CD4-positive, alpha-beta T cell treated with Interleukin-17A for 1 hour (primary cell): ENCODE measurements at regions not wholly inside any gene's neighbourhood (a gene's known extent, or its start where the extent isn't known, plus 50 kb on each side); places are given as distances from the start of the nearest gene placed in this dataset.
"Not testable (repeated sequence)": the region's sequence is repeated elsewhere in the genome, so short reads cannot be mapped to it uniquely, and the experiment has no call there.

Experiments used
- DNase-seq: peaks from one replicate; pipeline ENCODE4 v3.0.0-alpha.2; 2020

GRCh38 chr14:53381895-53382294, 228.8 kb upstream of the DDHD1 start:
- no peak for DNase-seq

DNA sequence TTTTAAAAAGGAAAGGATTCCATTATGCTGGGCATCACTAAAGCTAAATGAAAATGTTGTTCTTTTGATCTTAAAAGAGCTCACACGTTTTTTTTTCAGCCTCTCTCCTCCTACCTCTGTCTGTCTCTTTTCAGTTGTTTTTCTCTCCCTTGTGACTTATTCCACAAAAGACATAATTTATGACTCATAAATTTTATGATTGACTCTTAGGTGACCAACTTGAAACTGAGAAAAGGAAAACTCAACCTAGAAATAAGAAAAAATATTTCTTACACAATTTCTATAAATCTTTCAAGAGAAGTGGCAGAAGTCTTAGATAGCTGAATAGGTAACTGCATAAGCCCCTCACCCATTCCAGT, 227.7 kb upstream of the DDHD1 start:
- no peak for DNase-seq

DNA sequence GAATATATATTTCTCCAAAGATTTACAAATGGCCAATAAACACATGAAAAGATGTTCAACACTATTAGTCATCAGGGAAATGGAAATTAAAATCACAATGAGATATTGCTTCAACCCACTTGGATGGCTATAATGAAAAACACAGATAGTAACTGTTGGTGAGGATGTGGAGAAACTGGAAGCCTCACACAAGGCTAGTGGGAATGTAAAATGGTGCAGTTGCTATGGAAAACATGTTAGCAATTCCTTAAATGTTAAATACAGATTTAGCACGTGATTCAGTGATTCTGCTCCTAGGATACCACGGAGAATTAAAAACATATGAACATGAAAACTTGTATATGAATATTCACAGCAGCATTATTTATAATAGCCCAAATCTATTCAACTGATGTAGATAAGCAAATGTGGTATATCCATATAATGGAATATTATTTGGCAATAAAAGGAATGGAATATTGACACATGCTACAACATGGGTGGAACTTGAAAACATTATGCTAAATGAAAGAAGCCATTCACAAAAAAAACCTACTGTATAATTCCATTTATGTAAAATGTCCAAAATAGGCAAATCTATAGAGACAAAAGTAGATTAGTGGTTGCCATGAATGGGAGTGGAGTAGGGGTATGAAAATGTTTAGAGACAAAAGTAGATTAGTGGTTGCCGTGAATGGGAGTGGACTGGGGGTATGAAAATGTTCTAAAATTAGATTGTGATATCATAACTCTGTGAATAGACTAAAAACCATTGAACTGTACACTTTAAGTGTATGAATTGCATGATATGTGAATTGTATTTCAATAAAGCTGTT, 227.1 kb upstream of the DDHD1 start:
- no peak for DNase-seq

DNA sequence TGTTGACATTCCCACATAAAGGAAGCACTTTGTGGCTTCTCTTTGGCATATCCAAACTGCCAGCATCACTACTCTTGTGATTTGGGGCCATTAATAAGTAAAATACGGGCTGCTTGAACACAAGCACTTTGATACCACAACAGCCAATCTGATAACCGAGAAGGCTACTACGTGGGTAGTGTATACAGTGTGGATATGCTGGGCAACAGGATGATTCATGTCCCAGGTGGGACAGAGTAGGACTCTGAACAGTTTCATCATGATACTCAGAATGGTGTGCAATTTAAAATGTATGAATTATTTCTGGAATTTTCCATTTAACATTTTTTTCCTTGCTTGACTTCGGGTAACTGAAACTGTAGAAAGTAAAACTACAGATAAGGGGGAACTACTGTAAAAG, 225.0 kb upstream of the DDHD1 start:
- DNase-seq = no peak

DNA sequence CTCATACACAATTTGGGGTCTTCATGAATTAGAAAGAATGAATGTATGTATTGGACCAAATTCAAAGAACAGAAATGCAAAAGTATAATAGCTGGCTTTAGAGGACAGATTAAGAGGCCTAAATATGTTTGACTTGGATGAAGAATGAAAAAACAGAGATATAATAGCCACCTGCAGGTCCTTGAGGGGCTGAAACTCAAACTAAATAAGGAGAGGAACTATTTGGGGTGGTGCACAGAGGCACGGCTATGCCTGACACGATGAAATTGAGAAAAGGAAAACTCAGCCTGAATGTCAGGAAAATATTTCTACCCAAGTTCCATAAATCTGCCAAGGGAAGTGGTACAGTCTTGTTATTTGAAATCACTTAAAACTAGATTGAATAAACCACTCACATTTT, 222.9 kb upstream of the DDHD1 start:
- no peak for DNase-seq

- no peak for DNase-seq
Measured at GRCh38 chr14:53375599-53375998, 222.5 kb upstream of the DDHD1 start.

GRCh38 chr14:53368711-53369201, 215.6 kb upstream of the DDHD1 start:
- DNase-seq = no peak

DNA sequence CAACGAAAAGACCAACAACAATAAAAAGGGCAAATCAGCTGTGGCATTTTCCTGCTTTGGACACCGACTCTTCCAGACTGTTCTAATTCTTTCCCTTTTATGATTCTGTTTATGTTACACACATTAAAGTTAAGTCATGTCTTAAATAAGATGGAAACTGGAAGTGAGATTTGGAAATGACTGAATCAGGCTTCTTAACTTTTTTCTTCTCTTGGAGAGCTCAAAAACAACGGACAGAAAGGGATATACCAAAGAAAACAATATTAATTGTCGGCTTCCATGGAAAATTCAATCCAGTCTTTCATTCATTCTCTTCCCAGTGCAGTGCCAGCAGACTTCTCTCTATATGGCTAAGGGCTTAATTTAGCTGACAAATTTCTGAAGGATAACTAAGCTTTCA, 214.9 kb upstream of the DDHD1 start:
- DNase-seq = no peak

DNA sequence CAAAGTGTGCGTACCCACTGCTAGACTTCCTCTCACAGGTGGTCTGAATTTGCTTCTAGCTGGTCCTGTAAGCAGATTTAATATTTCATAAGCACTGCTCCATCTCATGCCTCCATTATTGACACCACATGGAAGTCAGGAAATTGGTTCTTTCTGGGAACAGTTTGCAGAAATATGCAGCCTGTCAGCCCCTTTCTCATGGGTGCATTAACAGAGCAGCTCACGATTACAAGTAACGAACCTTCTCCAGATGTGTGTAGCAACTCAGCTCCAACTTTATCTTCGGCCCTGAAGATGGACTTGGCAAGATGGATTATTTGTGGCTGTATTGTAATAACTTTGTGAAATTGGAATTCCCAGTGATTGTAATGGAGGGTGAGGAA, 214.5 kb upstream of the DDHD1 start:
- DNase-seq = no peak

GRCh38 chr14:53365486-53366130, 212.5 kb upstream of the DDHD1 start:
- no peak for DNase-seq

DNA sequence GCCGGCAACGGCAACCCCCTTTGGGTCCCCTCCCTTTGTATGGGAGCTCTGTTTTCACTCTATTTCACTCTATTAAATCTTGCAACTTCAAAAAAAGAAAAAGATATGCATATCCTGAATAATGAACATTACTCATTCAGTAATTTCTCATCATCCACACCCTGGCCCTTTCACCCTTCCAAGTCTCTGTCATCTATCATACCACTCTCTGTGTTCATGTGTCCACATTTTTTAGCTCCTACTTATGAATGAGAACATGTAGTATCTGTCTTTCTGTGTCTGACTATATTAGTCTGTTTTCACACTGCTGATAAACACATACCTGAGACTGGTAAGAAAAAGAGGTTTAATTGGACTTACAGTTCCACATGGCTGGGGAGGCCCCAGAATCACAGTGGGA, 209.8 kb upstream of the DDHD1 start:
- DNase-seq = not testable (repeated sequence)

GRCh38 chr14:53360829-53361228, 207.7 kb upstream of the DDHD1 start:
- no peak for DNase-seq

DNA sequence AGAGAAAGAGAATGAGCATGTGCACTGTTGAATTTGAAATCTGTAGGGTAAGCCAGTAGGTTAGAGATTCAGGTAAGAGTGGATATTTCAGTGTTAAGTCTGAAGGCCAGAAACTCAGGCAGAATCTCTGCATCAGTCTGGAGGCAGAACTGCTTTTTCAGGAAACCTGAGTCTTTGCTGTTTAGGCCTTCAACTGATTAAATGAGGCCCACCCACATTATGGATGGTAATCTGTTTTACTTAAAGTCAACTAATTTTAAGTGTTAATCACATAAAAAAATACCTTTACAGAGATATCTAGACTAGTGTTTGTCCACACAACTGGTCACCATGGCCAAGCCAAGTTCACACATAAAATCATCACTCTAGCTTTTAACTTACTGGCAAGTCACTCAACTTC, 205.0 kb upstream of the DDHD1 start:
- DNase-seq = no peak

DNA sequence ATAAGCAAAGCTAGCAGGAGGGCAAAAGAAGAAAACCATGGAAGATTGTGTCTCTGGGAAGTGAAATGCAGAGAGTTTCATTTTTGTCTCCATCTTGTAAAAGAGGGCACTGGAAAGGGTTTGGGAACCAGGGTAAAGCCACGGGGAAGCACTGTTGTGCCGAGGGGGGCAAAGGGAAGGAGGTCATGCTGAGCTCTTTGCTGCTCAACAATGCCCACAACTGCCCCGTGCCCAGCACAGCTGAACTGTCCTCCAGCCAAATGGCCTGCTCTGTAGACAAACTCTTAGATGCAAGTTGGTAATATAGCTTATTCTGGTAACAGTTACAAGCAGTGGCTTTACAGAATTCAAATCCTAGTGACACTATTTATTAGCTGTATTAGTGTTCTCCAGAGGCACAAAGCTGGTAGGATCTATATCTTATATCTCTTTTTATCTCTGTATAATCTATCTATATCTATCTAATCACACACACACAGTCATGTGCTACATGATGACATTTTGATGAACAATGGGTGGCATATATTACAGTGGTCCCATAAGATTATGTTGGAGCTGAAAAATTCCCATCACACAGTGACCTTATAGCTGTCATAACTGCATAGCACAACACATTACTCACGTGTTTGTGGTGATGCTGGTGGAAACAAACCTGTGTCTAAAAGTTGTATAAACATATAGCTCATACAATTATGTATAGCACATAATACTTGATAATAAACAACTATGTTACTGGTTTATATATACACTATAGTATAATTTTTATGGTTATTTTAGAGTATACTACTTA, 203.4 kb upstream of the DDHD1 start:
- DNase-seq = no peak

DNA sequence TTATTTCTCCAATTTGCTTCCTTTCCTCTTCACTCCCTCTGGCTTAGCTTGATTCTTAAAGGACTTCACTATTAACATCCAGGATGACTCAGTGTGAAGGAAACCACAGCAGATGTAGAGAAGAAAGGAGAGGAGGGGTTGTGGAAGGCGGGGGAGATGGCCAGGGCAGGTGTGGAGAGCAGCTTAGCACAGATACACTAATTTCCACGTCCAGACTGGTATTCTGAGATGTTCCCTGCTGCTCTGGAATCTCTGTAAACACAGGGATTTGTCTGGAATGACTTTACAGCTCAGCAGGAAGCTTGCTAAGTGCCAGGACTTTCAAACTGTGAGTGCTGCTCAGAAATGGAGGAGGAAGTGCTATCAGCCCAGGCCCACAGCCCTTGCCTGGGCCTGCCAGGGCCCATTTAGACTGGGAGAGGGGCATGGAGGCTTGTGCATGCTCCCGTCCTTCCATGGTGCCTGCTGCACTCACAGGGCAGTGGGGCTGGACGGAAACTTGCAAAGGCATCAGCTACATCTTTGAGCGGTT, 202.5 kb upstream of the DDHD1 start:
- no peak for DNase-seq

GRCh38 chr14:53354336-53354735, 201.2 kb upstream of the DDHD1 start:
- DNase-seq = no peak

DNA sequence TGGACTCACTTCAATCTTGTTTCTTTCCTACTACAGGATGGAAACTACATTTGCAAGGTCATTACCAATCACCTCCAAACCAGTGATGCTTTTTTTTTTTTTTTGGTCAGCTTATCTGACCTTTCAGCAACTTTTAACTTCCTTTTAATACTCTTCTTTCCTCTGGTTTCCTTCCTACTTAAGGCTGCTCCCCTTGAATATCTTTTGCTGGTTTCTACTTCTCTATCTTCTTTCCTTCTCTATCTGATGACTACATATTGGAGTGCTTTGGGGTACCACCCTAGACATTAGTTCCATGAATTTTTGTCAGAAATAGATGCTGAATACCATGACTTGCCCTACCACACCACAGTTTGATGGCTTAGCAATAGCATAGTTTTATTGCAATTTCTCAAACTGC, 197.7 kb upstream of the DDHD1 start:
- no peak for DNase-seq

- no peak for DNase-seq
Measured at GRCh38 chr14:53350429-53350828, 197.3 kb upstream of the DDHD1 start.

DNA sequence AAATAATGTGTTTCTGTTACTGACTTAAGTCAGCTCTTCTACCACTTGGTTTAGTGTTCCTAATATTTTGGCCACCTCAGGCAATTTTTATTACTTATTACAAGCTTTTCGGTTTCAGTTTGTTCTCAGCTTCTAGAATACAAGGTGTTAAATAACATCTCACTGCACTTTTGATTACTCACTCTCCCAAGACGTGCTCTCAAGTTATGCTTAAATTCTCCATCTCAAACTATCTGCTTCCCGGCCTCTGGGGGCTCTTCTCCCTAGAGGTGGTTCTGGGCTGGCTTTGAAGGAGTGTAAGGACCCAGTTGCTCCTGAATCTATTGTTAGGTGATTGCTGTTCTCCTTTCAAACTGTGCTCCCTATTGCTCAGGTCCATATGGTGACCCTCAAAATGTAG, 193.9 kb upstream of the DDHD1 start:
- DNase-seq = no peak

GRCh38 chr14:53341324-53341723, 188.2 kb upstream of the DDHD1 start:
- no peak for DNase-seq

DNA sequence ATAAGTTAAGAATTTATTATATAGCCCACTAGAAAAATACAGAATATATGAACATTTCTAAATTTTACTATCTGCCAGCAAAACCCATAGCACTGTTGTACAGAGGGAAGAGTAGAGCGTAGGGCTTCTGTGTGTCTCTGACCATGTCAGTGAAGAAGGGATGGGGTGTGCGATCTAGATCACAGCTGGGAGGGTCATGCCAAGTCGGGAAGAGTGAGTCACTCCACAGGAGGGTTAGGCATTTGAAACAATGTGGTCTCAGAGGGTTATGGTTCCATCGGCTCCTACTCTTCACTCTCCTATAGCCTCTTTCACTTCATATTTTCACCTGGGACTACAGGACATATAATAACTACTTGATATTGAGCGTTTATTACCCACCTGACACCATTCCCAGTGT, 185.1 kb upstream of the DDHD1 start:
- DNase-seq = no peak

DNA sequence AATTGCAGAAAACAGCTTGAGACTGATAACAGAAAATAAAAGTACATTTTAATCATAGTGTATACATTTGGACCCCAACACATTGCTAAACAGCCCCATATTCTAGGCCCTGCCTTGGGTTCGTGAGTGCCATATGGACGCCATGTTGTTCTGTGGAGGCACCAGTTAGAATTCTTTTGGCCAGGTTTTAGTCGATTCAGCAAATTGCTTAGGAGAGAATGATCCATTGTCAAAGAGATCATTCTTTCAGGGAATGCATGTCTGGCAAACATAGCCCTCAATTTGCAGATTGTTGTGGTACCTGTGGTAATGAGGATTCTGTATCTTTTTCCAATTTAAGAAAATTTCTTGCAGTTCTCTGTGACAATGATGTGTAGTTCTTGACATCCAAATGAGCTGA, 183.6 kb upstream of the DDHD1 start:
- DNase-seq = no peak

DNA sequence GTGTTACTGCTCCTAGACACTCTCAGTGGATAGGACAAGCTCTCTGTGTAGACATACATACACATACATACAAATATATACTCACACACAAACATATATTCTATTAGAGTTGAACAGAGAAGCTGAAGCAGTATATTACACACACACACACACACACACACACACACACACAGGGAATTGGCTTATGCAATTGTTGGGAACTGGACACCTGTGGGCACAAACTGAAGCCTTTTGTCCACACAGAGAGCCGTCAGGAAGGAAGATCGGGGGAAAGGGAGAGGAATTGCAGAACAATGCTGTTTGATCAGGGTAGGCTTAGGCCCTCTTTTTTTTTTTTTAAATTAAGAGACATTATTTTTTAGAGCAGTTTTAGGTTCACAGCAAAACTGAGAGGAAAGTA, 180.7 kb upstream of the DDHD1 start:
- no peak for DNase-seq

- DNase-seq = no peak
Measured at GRCh38 chr14:53331921-53332320, 178.8 kb upstream of the DDHD1 start.
